ENCODE measurements at regions not wholly inside any gene's neighbourhood (a gene's known extent, or its start where the extent isn't known, plus 50 kb on each side); places are given as distances from the start of the nearest gene placed in this dataset.
"Not testable (repeated sequence)": the region's sequence is repeated elsewhere in the genome, so short reads cannot be mapped to it uniquely, and the experiment has no call there.

DNA sequence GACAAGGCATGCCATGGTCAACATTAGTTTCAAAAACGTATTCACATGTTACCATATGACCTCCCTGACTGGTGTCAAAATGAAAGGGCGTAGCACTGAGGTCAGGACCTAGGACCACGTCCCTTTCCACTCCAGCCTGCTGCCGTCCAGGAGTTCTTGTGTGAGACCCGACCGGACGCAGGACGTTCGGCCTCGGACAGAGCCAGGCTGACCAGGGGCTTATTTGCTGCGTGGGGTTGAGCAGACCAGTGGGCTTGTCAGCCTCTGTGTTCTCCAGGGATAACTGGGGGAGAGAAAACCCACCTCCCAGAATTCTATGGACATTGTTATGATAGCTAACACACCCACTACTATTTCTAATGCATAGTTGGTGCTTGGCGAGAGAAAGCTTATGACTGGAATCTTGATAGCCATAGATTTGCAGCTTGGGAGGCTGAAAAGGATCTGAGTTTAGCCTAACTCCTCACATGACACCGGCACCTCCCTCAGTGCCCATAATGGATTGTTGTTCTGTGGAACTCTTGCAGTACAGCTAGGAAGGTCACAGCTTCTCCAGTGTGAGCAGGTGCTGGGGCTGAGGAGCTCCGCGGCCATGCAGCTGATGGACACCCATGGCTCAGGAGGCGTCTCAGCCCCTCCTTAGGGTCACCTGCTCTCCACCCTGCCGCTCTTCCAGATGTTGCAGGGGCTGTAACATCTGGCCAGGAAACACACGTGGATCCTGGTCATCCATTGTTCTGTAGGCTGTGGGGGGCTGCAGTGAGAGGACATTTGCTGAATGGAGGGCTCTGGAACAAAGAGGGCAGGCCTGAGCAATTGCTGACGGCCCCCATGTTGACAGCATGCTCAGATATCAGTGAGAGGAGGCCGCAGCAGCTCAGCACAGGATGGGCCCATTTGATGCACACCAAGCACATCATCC is 368.4 kb downstream of the IRX2 start:
- DNase-seq (ENCODE audit: low read depth in 2 of 2), result no peak

- no peak for DNase-seq (ENCODE audit: low read depth in 2 of 2)
Measured at GRCh38 chr5:2381861-2382260, 369.6 kb downstream of the IRX2 start.

DNA sequence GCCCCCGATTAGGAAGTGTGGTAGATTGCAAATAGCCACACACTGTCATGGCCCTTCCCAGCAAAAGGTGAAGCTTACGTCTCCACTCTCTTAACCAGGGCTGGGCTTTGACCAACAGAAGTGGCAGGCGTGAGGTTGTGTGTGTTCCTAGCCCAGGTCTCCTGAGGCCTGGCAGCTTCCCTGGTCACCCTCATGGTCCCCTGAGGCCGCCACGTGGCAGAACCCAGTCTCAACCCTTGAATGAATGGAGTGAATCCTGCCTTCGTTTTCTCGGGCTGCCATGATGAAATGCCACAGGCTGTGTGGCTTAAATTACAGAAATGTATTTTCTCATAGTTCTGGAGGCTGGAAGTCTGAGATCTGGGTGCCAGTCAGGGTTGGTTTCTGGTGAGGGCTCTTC is 370.4 kb downstream of the IRX2 start:
- DNase-seq (ENCODE audit: low read depth in 2 of 2), result no peak

GRCh38 chr5:2378976-2379375 is 372.5 kb downstream of the IRX2 start:
- no peak for DNase-seq (ENCODE audit: low read depth in 2 of 2)

DNA sequence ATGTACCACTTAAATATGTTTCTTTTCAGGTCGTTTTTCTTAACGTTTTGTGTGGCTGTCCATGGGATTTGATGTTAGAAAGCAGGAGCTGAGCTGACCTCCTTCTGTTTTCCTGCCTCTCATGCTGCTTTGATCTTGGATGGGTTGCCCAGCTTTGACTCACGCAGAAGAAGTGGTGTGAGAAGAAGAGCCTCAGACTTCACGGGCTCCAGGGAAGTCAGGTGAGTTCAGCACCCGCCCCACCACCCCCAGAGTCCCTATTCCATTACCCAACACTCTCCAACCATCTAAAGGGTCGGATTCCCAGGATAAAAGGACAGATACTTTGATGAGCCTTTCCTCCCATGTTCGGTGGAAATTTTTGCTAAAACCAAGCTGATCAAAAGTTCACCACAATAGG is 373.4 kb downstream of the IRX2 start:
- no peak for DNase-seq (ENCODE audit: low read depth in 2 of 2)

- no peak for DNase-seq (ENCODE audit: low read depth in 2 of 2)
Measured at GRCh38 chr5:2376486-2376885, 375.0 kb downstream of the IRX2 start.

- DNase-seq (ENCODE audit: low read depth in 2 of 2), result no peak
Measured at GRCh38 chr5:2375757-2376250, 375.7 kb downstream of the IRX2 start.

GRCh38 chr5:2375291-2375690 is 376.2 kb downstream of the IRX2 start:
- no peak for DNase-seq (ENCODE audit: low read depth in 2 of 2)

DNA sequence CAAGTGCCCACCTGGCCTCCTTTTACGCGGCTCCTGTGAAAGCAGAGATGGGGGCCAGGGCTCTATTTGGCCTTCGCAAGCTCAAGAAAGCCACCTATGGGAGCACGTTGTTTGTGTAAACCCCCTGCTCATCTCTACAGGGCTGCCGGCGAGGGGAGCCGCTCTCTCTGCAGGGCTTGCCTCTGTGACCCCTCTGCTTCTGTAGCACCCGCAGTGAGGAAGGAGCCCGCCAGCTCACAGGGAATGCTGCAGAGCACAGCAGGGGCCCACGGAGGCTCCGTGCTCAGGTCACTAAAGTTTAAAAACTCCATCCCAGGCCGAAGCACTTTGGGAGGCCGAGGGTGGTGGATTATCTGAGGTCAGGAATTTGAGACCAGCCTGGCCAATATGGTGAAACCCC is 376.8 kb downstream of the IRX2 start:
- DNase-seq (ENCODE audit: low read depth in 2 of 2), result no peak

DNA sequence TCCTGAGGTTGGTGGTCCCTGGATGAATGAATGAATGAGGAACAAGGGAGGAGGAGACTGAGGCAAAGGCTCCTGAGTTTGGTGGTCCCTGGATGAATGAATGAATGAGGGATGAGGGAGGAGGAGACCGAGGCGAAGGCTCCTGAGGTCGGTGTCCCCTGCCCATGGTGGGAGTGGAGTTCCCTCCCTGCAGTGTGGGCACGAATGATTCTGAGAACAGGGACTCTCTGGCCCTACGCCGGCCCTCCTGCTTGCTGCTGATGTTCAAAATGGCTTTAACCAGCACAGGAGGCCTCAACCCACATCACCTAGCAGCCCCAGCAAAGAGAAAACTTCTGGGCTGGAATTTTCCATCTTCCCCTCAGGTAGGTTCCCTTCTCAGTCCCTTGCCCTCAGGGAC is 377.8 kb downstream of the IRX2 start:
- no peak for DNase-seq (ENCODE audit: low read depth in 2 of 2)

DNA sequence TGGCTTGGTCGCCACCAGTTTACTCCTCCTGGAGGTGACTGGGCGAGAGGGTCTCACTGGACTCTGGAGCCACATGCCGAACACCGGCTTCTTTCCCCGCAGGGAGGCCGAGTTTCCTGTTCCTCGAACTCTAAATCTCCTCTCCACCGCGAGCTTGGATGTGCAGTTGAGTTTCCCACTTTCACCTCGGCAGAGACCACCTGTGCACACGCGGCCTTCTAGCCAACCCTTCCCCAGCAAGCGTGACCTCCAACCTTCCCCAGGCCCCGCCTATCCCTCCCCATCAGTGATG is 380.1 kb downstream of the IRX2 start:
- no peak for DNase-seq (ENCODE audit: low read depth in 2 of 2)

GRCh38 chr5:2370626-2371418 is 380.7 kb downstream of the IRX2 start:
- no peak for DNase-seq (ENCODE audit: low read depth in 2 of 2)

DNA sequence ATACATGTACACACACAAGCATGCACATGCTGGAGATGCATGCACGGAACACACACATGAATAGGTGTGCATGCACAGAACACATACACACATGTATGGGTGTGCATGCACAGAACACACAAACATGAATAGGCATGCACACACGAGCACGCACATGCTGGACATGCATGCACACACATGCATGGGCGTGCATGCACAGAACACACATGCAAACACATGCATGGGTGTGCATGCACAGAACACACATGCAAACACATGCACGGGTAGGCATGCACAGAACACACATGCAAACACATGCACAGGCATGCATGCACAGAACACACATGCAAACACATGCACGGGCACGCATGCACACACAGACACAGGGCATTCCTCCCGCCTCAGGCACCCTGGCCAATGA is 382.3 kb downstream of the IRX2 start:
- no peak for DNase-seq (ENCODE audit: low read depth in 2 of 2)

- no peak for DNase-seq (ENCODE audit: low read depth in 2 of 2)
Measured at GRCh38 chr5:2366816-2367215, 384.7 kb downstream of the IRX2 start.

GRCh38 chr5:2357309-2357708 is 394.2 kb downstream of the IRX2 start:
- no peak for DNase-seq (ENCODE audit: low read depth in 2 of 2)

DNA sequence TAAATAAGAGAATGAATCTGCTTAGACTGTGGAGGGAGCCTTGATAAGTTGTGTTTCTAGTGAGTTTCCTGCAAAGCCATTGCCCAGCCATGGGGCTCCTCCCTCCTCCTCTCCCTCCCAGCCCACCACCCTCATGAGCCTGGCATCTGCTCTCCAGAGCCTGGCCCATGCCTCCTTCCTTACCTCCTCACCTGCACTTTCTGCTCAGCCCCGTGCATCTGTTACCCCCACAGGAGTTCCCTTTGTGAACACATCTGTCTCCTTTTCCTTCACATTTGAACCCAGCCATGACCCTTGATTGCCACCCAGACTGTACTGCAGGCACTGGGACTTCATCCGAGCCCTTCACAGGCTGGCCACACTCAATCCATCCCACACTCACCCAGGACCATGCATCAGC is 395.6 kb downstream of the IRX2 start:
- DNase-seq (ENCODE audit: low read depth in 2 of 2), result no peak

DNA sequence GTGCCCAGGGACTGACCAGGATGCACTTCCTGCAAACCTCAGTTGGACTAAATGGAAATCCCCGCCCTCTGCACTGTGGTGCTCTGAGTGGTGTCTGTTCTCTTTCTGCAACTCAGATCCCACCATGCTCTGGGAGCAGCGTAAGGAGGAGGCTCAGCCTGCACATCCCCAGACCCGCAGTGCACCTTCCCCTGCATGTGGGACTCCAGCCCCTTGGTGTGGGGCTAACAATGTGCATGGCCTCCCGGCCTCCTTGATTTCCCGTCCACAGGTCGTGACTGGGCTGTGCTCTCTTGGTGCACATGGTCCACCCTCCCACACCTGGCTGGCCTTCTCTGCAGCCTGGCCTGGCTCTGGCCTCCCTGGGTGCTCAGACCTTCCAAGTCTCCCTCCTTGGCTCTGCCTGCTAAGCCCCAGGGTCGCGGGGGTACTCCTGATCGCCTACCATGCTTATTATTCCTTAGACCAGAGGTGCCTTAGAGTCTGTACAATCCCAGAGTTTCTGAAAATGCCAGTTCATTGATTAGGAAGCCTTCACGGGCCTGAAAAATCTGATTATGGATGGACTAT is 397.5 kb downstream of the IRX2 start:
- no peak for DNase-seq (ENCODE audit: low read depth in 2 of 2)

DNA sequence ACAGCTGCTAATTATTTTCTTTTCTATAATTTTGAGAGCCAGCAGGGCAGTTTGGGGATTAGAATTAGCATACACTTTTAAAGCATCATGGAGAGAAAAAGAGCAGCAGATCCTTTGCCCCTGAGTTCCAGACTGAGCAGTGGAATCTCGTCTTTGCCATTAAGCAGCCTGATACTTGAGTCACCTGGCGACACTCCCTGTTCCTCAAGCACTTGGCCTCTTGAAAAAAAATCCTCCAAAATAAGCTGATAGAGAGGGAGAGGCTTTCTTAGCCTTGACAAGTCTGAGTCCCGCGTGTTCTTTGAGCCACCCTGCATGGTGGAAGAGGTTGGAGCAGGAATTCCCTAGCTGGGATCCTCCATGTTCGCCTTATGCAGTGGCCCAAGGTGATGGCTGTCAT is 398.3 kb downstream of the IRX2 start:
- DNase-seq (ENCODE audit: low read depth in 2 of 2), result no peak

- DNase-seq (ENCODE audit: low read depth in 2 of 2), result no peak
Measured at GRCh38 chr5:2352101-2352861, 399.2 kb downstream of the IRX2 start.

GRCh38 chr5:2349768-2350167 is 401.7 kb downstream of the IRX2 start:
- DNase-seq (ENCODE audit: low read depth in 2 of 2), result not testable (repeated sequence)

GRCh38 chr5:2338686-2339085 is 412.8 kb downstream of the IRX2 start:
- DNase-seq (ENCODE audit: low read depth in 2 of 2), result no peak
